PC-3 (cell line): ENCODE measurements at regions not wholly inside any gene's neighbourhood (a gene's known extent, or its start where the extent isn't known, plus 50 kb on each side); places are given as distances from the start of the nearest gene placed in this dataset.
A peak's percentile ranks its signal among the peaks of the same experiment; 100 is the strongest.

Source experiments
- ATAC-seq: fragments of 200-7000 bp; cut with Tn5 transposase; 2 replicates; pipeline ENCODE4 v1.9.1; 2020; ENCODE audit warnings: mild to moderate bottlenecking, moderate library complexity
- BruUV-seq: library from RNA; stranded (reverse); fragments of 400-500 nt; replicated peaks from 2 replicates; lab custom pipeline; 2021; lab: Mats Ljungman, UMichigan
- CTCF ChIA-PET: fragments of 300-600 bp; sonication (Branson Sonifier 250); formaldehyde crosslinking; loops from one replicate; lab custom pipeline; 2022; ENCODE audit warnings: antibody characterized with exemption; lab: Charles Lee
- POLR2A ChIA-PET: fragments of 300-600 bp; sonication (Branson Sonifier 250); formaldehyde crosslinking; loops from one replicate; lab custom pipeline; 2022; ENCODE audit warnings: antibody characterized with exemption; ENCODE audit not compliant: unreplicated experiment; lab: Charles Lee
- DNase-seq: peaks from one replicate; pipeline ENCODE4 v3.0.0-alpha.2; 2015
- H2AFZ ChIP-seq: fragments of 300-600 bp; sonication (generic); 2 replicates; pipeline ENCODE4 v1.6.0; 2016; ENCODE audit warnings: antibody characterized with exemption, low read length
- H3F3A ChIP-seq: fragments of 300-600 bp; sonication (generic); one replicate; pipeline ENCODE4 v1.6.0; 2017; ENCODE audit warnings: antibody characterized with exemption, low read length, control low read depth, mild to moderate bottlenecking; ENCODE audit not compliant: unreplicated experiment
- H3K27ac ChIP-seq: fragments of 300-600 bp; sonication (generic); 2 replicates; pipeline ENCODE4 v1.5.1; 2016; ENCODE audit warnings: mild to moderate bottlenecking, low read length
- H3K27me3 ChIP-seq: fragments of 300-600 bp; sonication (generic); 2 replicates; pipeline ENCODE4 v1.6.1; 2016; ENCODE audit warnings: low read length, mixed read lengths
- H3K36me3 ChIP-seq: fragments of 300-600 bp; sonication (generic); 2 replicates; pipeline ENCODE4 v1.6.1; 2016; ENCODE audit warnings: low read depth, mixed run types, low read length, mixed read lengths
- H3K4me1 ChIP-seq: fragments of 300-600 bp; sonication (generic); 2 replicates; pipeline ENCODE4 v1.5.1; 2016; ENCODE audit warnings: low read length; ENCODE audit not compliant: insufficient read depth
- H3K4me2 ChIP-seq: fragments of 300-600 bp; sonication (generic); 2 replicates; pipeline ENCODE4 v1.6.0; 2016; ENCODE audit warnings: low read length
- H3K4me3 ChIP-seq: fragments of 300-600 bp; sonication (generic); 2 replicates; pipeline ENCODE4 v1.5.1; 2016; ENCODE audit warnings: mild to moderate bottlenecking, low read length, mixed read lengths
- H3K79me2 ChIP-seq: fragments of 300-600 bp; sonication (generic); 2 replicates; pipeline ENCODE4 v1.6.1; 2017; ENCODE audit warnings: low read length, mixed read lengths
- H3K9ac ChIP-seq: fragments of 300-600 bp; sonication (generic); 2 replicates; pipeline ENCODE4 v1.6.0; 2016; ENCODE audit warnings: mild to moderate bottlenecking, low read length
- H3K9me2 ChIP-seq: fragments of 300-600 bp; sonication (generic); replicated peaks from 2 replicates; pipeline ENCODE4 v1.6.1; 2016; ENCODE audit warnings: mixed run types, low read length, mixed read lengths
- H3K9me3 ChIP-seq: fragments of 300-600 bp; sonication (generic); 2 replicates; pipeline ENCODE4 v1.6.1; 2016; ENCODE audit warnings: low read length, mixed read lengths
- H4K20me1 ChIP-seq: fragments of 300-600 bp; sonication (generic); 2 replicates; pipeline ENCODE4 v1.6.1; 2016; ENCODE audit warnings: low read length, mixed read lengths
- CTCF ChIP-seq: fragments of 300-600 bp; sonication (generic); conservative IDR thresholded peaks from 2 replicates; pipeline ENCODE4 v1.5.1; 2017; ENCODE audit warnings: antibody characterized with exemption, low read depth, mild to moderate bottlenecking, low read length
- EZH2 ChIP-seq: fragments of 300-600 bp; sonication (generic); IDR thresholded peaks from one replicate; pipeline ENCODE4 v1.6.1; 2017; ENCODE audit warnings: antibody characterized with exemption, mild to moderate bottlenecking, low read length; ENCODE audit not compliant: unreplicated experiment
- EZH2phosphoT487 ChIP-seq: fragments of 300-600 bp; sonication (generic); IDR thresholded peaks from 2 replicates; pipeline ENCODE4 v1.6.1; 2018; ENCODE audit warnings: mild to moderate bottlenecking, antibody characterized with exemption, low read length, borderline replicate concordance
- intact Hi-C: fragments of 100-400 bp; cut with micrococcal nuclease; formaldehyde crosslinking; loops from 2 replicates; pipeline ENCODE4 v1.9.0; 2023

GRCh38 chr3:102141096-102141927 is 292.0 kb downstream of the NFKBIZ start:
- Histone ChIP-seq H2AFZ (no peak overlapping the region), H3K9ac (no peak overlapping the region), H3K27ac (no peak overlapping the region), H3K9me3 (no peaks in the 10 kb centered on the region), H3K9me2 (no peaks in the 10 kb centered on the region), H3F3A (no peaks in the 10 kb centered on the region), H3K4me3 (no peak overlapping the region), H3K79me2 (no peaks in the 10 kb centered on the region), H3K4me2 (no peak overlapping the region), H3K27me3 (no peaks in the 10 kb centered on the region), H3K4me1 (peaks cover 6% of the 10 kb centered on the region), H4K20me1 (no peaks in the 10 kb centered on the region), H3K36me3 (no peaks in the 10 kb centered on the region)
- ChIA-PET CTCF (interaction anchor here (0.7 to 0.9 kb wide), 2 partner anchors 40 to 395 kb away, joined by 3 to 4 read pairs; no protein-coding TSS in a partner anchor), POLR2A (interaction anchor here (0.6 kb wide), 1 partner anchor 18 kb away, joined by 4 read pairs; no protein-coding TSS in a partner anchor)
- ATAC-seq: no peak
- intact Hi-C loops: no loop called here
- no peak for TF ChIP-seq EZH2phosphoT487
- no peak for TF ChIP-seq EZH2
- TF ChIP-seq CTCF: no peak
- peak; percentile 48 for DNase-seq
- no TSS peak for BruUV-seq

DNA sequence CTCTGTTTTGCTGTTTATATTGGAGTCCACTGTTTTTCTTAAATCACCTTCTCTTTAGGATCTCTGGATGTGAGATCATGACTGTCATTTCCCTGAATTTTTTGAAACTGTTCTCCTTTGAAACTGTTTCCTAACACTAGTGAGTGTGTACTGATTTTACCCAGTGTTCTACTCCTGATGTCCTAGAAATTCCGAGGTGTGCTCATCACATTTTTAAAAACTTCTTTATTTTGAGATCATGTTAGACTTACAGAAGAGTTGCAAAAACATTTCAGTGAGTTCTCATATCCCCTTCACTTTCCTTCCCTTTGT is 292.6 kb downstream of the NFKBIZ start:
- ChIA-PET POLR2A (interaction anchor here (0.6 kb wide), 1 partner anchor 18 kb away, joined by 4 read pairs; no protein-coding TSS in a partner anchor), CTCF (no interaction called here)
- intact Hi-C loops: no loop called here
- DNase-seq (no peak), ATAC-seq (no peak)
- Histone ChIP-seq H3K9me3 (no peaks in the 10 kb centered on the region), H3K4me3 (no peak overlapping the region), H3K4me1 (peaks cover under 1% of the 10 kb centered on the region; the same call in 1 of the 2 replicates), H3K9ac (no peak overlapping the region), H3K4me2 (no peak overlapping the region), H3K9me2 (no peaks in the 10 kb centered on the region), H4K20me1 (no peaks in the 10 kb centered on the region), H3K27ac (no peak overlapping the region), H3K36me3 (no peaks in the 10 kb centered on the region), H3K79me2 (no peaks in the 10 kb centered on the region), H2AFZ (no peak overlapping the region), H3F3A (no peaks in the 10 kb centered on the region), H3K27me3 (no peaks in the 10 kb centered on the region)
- TF ChIP-seq CTCF (no peak), EZH2 (no peak), EZH2phosphoT487 (no peak)
- BruUV-seq: no TSS peak

- Histone ChIP-seq H3K9ac (no peak overlapping the region), H3K27ac (no peak overlapping the region), H3K9me3 (no peaks in the 10 kb centered on the region), H3K4me1 (no peaks in the 10 kb centered on the region), H3K9me2 (no peaks in the 10 kb centered on the region), H3K36me3 (no peaks in the 10 kb centered on the region), H3K4me3 (no peak overlapping the region), H3K79me2 (no peaks in the 10 kb centered on the region), H3K27me3 (no peaks in the 10 kb centered on the region), H3K4me2 (no peak overlapping the region), H2AFZ (no peak overlapping the region), H3F3A (no peaks in the 10 kb centered on the region), H4K20me1 (no peaks in the 10 kb centered on the region)
- intact Hi-C loops: no loop called here
- BruUV-seq: no TSS peak
- DNase-seq (no peak), ATAC-seq (no peak)
- CTCF ChIA-PET: no interaction called here
- POLR2A ChIA-PET: no interaction called here
- TF ChIP-seq EZH2phosphoT487 (no peak), EZH2 (no peak), CTCF (no peak)
Measured at GRCh38 chr3:102142379-102143060, 292.3 kb upstream of the ZPLD1 start.
